HCT116 (cell line): ENCODE measurements at regions not wholly inside any gene's neighbourhood (a gene's known extent, or its start where the extent isn't known, plus 50 kb on each side); places are given as distances from the start of the nearest gene placed in this dataset.

Experiments
- CTCF ChIP-seq, 3 experiments: fragments of 200-600 bp in 1 of 3; sonication (generic) in 1 of 3; IDR thresholded peaks in 2 of 3; conservative IDR thresholded peaks in 1 of 3; 2 replicates each; pipeline ENCODE4 v1.5.1; 2012 to 2017; ENCODE audit warnings: low read depth in 2 of 3, low read length in 2 of 3, antibody characterized with exemption in 1 of 3, borderline replicate concordance in 1 of 3, control low read depth in 1 of 3, mild to moderate bottlenecking in 1 of 3, mixed read lengths in 1 of 3, mixed run types in 1 of 3, moderate library complexity in 1 of 3; ENCODE audit not compliant: insufficient read depth in 1 of 3
- EZH2 ChIP-seq: fragments of 200-600 bp; sonication (generic); IDR thresholded peaks from 2 replicates; pipeline ENCODE4 v1.6.1; 2017; ENCODE audit warnings: antibody characterized with exemption, mixed run types
- JUND ChIP-seq: IDR thresholded peaks from 2 replicates; pipeline ENCODE4 v1.6.1; 2012
- POLR2AphosphoS5 ChIP-seq: IDR thresholded peaks from 2 replicates; pipeline ENCODE4 v1.6.1; 2011; ENCODE audit warnings: mild to moderate bottlenecking, low read depth, low read length, moderate library complexity
- RAD21 ChIP-seq: IDR thresholded peaks from 2 replicates; pipeline ENCODE4 v1.6.1; 2012; ENCODE audit warnings: low read depth, mild to moderate bottlenecking
- SRF ChIP-seq: IDR thresholded peaks from 2 replicates; pipeline ENCODE4 v1.6.1; 2012; ENCODE audit warnings: low read depth
- TCF7L2 ChIP-seq: IDR thresholded peaks from 2 replicates; pipeline ENCODE4 v1.7.0; 2011; ENCODE audit warnings: borderline replicate concordance, inconsistent platforms; ENCODE audit not compliant: insufficient read depth, insufficient read length; ENCODE audit errors: extremely low read depth
- YY1 ChIP-seq: IDR thresholded peaks from 2 replicates; pipeline ENCODE4 v1.6.1; 2011; ENCODE audit warnings: low read length, low read depth, moderate library complexity, mild to moderate bottlenecking; ENCODE audit not compliant: insufficient replicate concordance; ENCODE audit errors: extremely low read depth
- ZFX ChIP-seq: fragments of 450-650 bp; IDR thresholded peaks from 2 replicates; pipeline ENCODE4 v1.6.1; 2017

- TF ChIP-seq JUND (no peak), EZH2 (no peak), CTCF (IDR thresholded peaks at IDR 0.05 in 2 of 3, conservative IDR thresholded peaks at IDR 0.05 in 1 of 3; ENCODE audit: borderline replicate concordance in 1 of 3, insufficient read depth in 1 of 3, low read depth in 2 of 3, low read length in 2 of 3) (no peak), YY1 (no peak), SRF (no peak), POLR2AphosphoS5 (no peak), RAD21 (no peak), TCF7L2 (no peak), ZFX (no peak)
These were observed 100.8 kb downstream of the TNFAIP3 start for GRCh38 chr6:137967689-137968454.
